HepG2 (cell line): ENCODE measurements at regions not wholly inside any gene's neighbourhood (a gene's known extent, or its start where the extent isn't known, plus 50 kb on each side); places are given as distances from the start of the nearest gene placed in this dataset.

ENCODE experiments used
- ATAC-seq: fragments of 200-7000 bp; cut with Tn5 transposase; 3 replicates; pipeline ENCODE4 v1.9.1; 2020; ENCODE audit warnings: mild to moderate bottlenecking, moderate library complexity
- BruUV-seq: library from RNA; stranded (reverse); fragments of 400-500 nt; replicated peaks from 2 replicates; lab custom pipeline; 2021; lab: Mats Ljungman, UMichigan
- CTCF ChIA-PET: fragments of 300-600 bp; formaldehyde crosslinking; extraction: SDS; loops from one replicate; lab custom pipeline; 2021; ENCODE audit warnings: low total read pairs, inconsistent platforms, low intra/inter-chr PET ratio; lab: Yijun Ruan, JAX
- POLR2A ChIA-PET: fragments of 350-600 bp; sonication (Branson Sonifier 250); formaldehyde crosslinking; loops from one replicate; lab custom pipeline; 2020; ENCODE audit warnings: antibody characterized with exemption, inconsistent platforms; lab: Yijun Ruan, JAX
- DNase-seq: peaks from one replicate; pipeline ENCODE4 v3.0.0-alpha.2; 2015; ENCODE audit warnings: low spot score
- FAIRE-seq: peaks from 3 replicates; lab custom pipeline; 2011; peaks lifted over from hg19 to GRCh38; lab: Jason Lieb, UNC
- H2AFZ ChIP-seq: one replicate; pipeline ENCODE4 v1.6.1; 2011; ENCODE audit warnings: low read length, inconsistent platforms
- H3K27ac ChIP-seq: fragments of 300-600 bp; 3 replicates; pipeline ENCODE4 v1.8.0; 2011; ENCODE audit warnings: mixed run types, mild to moderate bottlenecking, mixed read lengths, low read length, inconsistent platforms; ENCODE audit not compliant: insufficient read depth; ENCODE audit errors: extremely low read length
- H3K27me3 ChIP-seq, 2 experiments: fragments of 200-600 bp in 1 of 2; 2 replicates in 1 of 2; 3 replicates in 1 of 2; pipeline versions ENCODE4 v1.6.0 to v1.8.0; 2011; ENCODE audit warnings: low read length in 2 of 2, mild to moderate bottlenecking in 2 of 2, moderate library complexity in 2 of 2, inconsistent platforms in 1 of 2; ENCODE audit not compliant: insufficient read depth in 2 of 2, control insufficient read depth in 1 of 2
- H3K36me3 ChIP-seq, 2 experiments: fragments of 200-600 bp in 1 of 2; replicated peaks in 1 of 2; 2 replicates in 1 of 2; 3 replicates in 1 of 2; pipeline versions ENCODE4 v1.5.1 to v1.8.0; 2011; ENCODE audit warnings: low read length in 2 of 2, inconsistent platforms in 1 of 2; ENCODE audit not compliant: insufficient read depth in 2 of 2, control insufficient read depth in 1 of 2
- H3K4me1 ChIP-seq: 2 replicates; pipeline ENCODE4 v1.5.1; 2012; ENCODE audit warnings: low read length, inconsistent platforms; ENCODE audit not compliant: insufficient read depth
- H3K4me2 ChIP-seq: 2 replicates; pipeline ENCODE4 v1.6.0; 2011; ENCODE audit warnings: low read depth, low read length, inconsistent platforms
- H3K4me3 ChIP-seq, 3 experiments: fragments of 200-600 bp in 1 of 3; sonication (generic), shearing (Covaris generic) in 1 of 3; replicated peaks in 1 of 3; 2 replicates each; pipeline ENCODE4 v1.5.1; 2011 to 2016; ENCODE audit warnings: low read length in 3 of 3, inconsistent platforms in 2 of 3, low read depth in 2 of 3, mild to moderate bottlenecking in 2 of 3, control low read depth in 1 of 3, mixed read lengths in 1 of 3; ENCODE audit not compliant: insufficient read depth in 1 of 3
- H3K79me2 ChIP-seq: one replicate; pipeline ENCODE4 v1.6.1; 2011; ENCODE audit warnings: low read length, inconsistent platforms; ENCODE audit not compliant: insufficient read depth
- H3K9ac ChIP-seq: 2 replicates; pipeline ENCODE4 v1.6.0; 2011; ENCODE audit warnings: mild to moderate bottlenecking, low read depth, low read length, inconsistent platforms; ENCODE audit not compliant: insufficient read depth
- H3K9me3 ChIP-seq: 2 replicates; pipeline ENCODE4 v1.5.1; 2012; ENCODE audit warnings: mild to moderate bottlenecking, low read length
- H4K20me1 ChIP-seq: 2 replicates; pipeline ENCODE4 v1.6.0; 2011; ENCODE audit warnings: inconsistent platforms, mild to moderate bottlenecking, low read length, moderate library complexity; ENCODE audit not compliant: insufficient read depth
- ARHGAP35 ChIP-seq: sonication (generic); formaldehyde crosslinking; IDR thresholded peaks from 2 replicates; pipeline ENCODE4 v1.9.0; 2022; ENCODE audit warnings: mild to moderate bottlenecking, inconsistent platforms, moderate library complexity, missing genetic modification reagents, borderline replicate concordance
- ARNTL ChIP-seq: sonication (generic); formaldehyde crosslinking; IDR thresholded peaks from 2 replicates; pipeline ENCODE4 v1.4.0; 2020; ENCODE audit warnings: mild to moderate bottlenecking, missing genetic modification reagents
- HOMEZ ChIP-seq: IDR thresholded peaks from 2 replicates; pipeline ENCODE4 v1.6.1; 2016; ENCODE audit warnings: low read depth
- MEF2D ChIP-seq: sonication (generic); formaldehyde crosslinking; IDR thresholded peaks from 2 replicates; pipeline ENCODE4 v1.5.1; 2020; ENCODE audit warnings: mild to moderate bottlenecking, missing genetic modification reagents
- NR0B2 ChIP-seq: sonication (generic); formaldehyde crosslinking; IDR thresholded peaks from 2 replicates; pipeline ENCODE4 v1.4.0; 2020; ENCODE audit warnings: mild to moderate bottlenecking, missing genetic modification reagents
- SYNCRIP ChIP-seq: fragments of 200-400 bp; formaldehyde crosslinking; IDR thresholded peaks from 2 replicates; pipeline ENCODE4 v1.6.1; 2018; ENCODE audit warnings: mild to moderate bottlenecking, low read depth, low read length; ENCODE audit not compliant: insufficient read depth
- ZBTB14 ChIP-seq: sonication (generic); formaldehyde crosslinking; IDR thresholded peaks from 2 replicates; pipeline ENCODE4 v1.4.0; 2020; ENCODE audit warnings: missing genetic modification reagents
- ZBTB37 ChIP-seq: sonication (generic); formaldehyde crosslinking; IDR thresholded peaks from 2 replicates; pipeline ENCODE4 v1.4.0; 2020; ENCODE audit warnings: mild to moderate bottlenecking, missing genetic modification reagents
- ZC3H4 ChIP-seq: sonication (generic); formaldehyde crosslinking; IDR thresholded peaks from 2 replicates; pipeline ENCODE4 v1.4.0; 2020; ENCODE audit warnings: missing genetic modification reagents, borderline replicate concordance
- ZNF224 ChIP-seq: sonication (generic); formaldehyde crosslinking; IDR thresholded peaks from 2 replicates; pipeline ENCODE4 v1.5.0; 2020; ENCODE audit warnings: mild to moderate bottlenecking, missing genetic modification reagents
- ZNF275 ChIP-seq: sonication (generic); formaldehyde crosslinking; IDR thresholded peaks from 2 replicates; pipeline ENCODE4 v1.8.0; 2022; ENCODE audit warnings: missing genetic modification reagents, mild to moderate bottlenecking, inconsistent platforms, borderline replicate concordance
- ZNF335 ChIP-seq: sonication (generic); formaldehyde crosslinking; IDR thresholded peaks from 2 replicates; pipeline ENCODE4 v1.4.0; 2020; ENCODE audit warnings: missing genetic modification reagents
- in situ Hi-C: cut with HindIII; loops from 2 replicates; pipeline ENCODE4 v1.10.0; 2017; ENCODE audit warnings: low pct_unique_long_range_greater_than_20kb; ENCODE audit not compliant: extremely low pct_ligation_motif_present
- intact Hi-C: fragments of 100-400 bp; cut with micrococcal nuclease; formaldehyde crosslinking; loops from one replicate; pipeline ENCODE4 v1.10.0; 2022; ENCODE audit not compliant: unreplicated experiment

- TF ChIP-seq ZNF275 (no peak), ZC3H4 (CRISPR knock-in tag) (no peak), ARNTL (no peak), HOMEZ (CRISPR knock-in tag) (no peak)
Measured at GRCh38 chr7:10718768-10719167, 254.9 kb upstream of the PHF14 start (continued).

- Histone ChIP-seq H2AFZ (no peak overlapping the region), H3K36me3 (no peaks in the 10 kb centered on the region), H3K9me3 (no peaks in the 10 kb centered on the region), H4K20me1 (no peaks in the 10 kb centered on the region; the same call in 1 of the 2 replicates), H3K4me2 (no peak overlapping the region), H3K4me3 (no peak overlapping the region), H3K9ac (no peak overlapping the region), H3K27ac (no peak overlapping the region), H3K79me2 (no peaks in the 10 kb centered on the region), H3K27me3 (no peaks in the 10 kb centered on the region), H3K4me1 (no peaks in the 10 kb centered on the region)
- intact Hi-C loops = no loop called here
- no peak for ATAC-seq
- no peak for DNase-seq
- in situ Hi-C loops = no loop called here
- ChIA-PET POLR2A (no interaction called here), CTCF (no interaction called here)
- no TSS peak for BruUV-seq
- no peak for FAIRE-seq
- TF ChIP-seq ARHGAP35 (CRISPR knock-in tag) (no peak), ZBTB14 (CRISPR knock-in tag) (no peak), ZBTB37 (CRISPR knock-in tag) (no peak), MEF2D (CRISPR knock-in tag) (no peak), ZNF224 (CRISPR knock-in tag) (no peak), NR0B2 (CRISPR knock-in tag) (no peak), ZNF335 (CRISPR knock-in tag) (no peak), SYNCRIP (no peak)
Measured at GRCh38 chr7:10720042-10720441, 253.6 kb upstream of the PHF14 start.
